GM12878 (cell line): ENCODE measurements at regions not wholly inside any gene's neighbourhood (a gene's known extent, or its start where the extent isn't known, plus 50 kb on each side); places are given as distances from the start of the nearest gene placed in this dataset.

Source experiments
- CREB1 ChIP-seq: IDR thresholded peaks from 2 replicates; pipeline ENCODE4 v1.6.1; 2012; ENCODE audit warnings: low read depth, mild to moderate bottlenecking, inconsistent platforms
- KDM1A ChIP-seq: fragments of 200-600 bp; sonication (generic); IDR thresholded peaks from 2 replicates; pipeline ENCODE4 v1.6.1; 2016; ENCODE audit warnings: borderline replicate concordance
- PAX8 ChIP-seq: fragments of 450-650 bp; IDR thresholded peaks from 2 replicates; pipeline ENCODE4 v1.6.1; 2017; ENCODE audit warnings: mild to moderate bottlenecking, moderate library complexity
- TF ChIP-seq, protein P1 (sequence below), 3 experiments: IDR thresholded peaks in 2 of 3; conservative IDR thresholded peaks in 1 of 3; 2 replicates each; pipeline ENCODE4 v1.5.1; 2011; ENCODE audit warnings: low read depth in 3 of 3, low read length in 3 of 3, mild to moderate bottlenecking in 3 of 3, control low read depth in 2 of 3, moderate library complexity in 2 of 3, inconsistent platforms in 1 of 3, mixed read lengths in 1 of 3; ENCODE audit not compliant: control insufficient read depth in 2 of 3, insufficient read depth in 1 of 3; ENCODE audit errors: extremely low read depth in 1 of 3
- TF ChIP-seq, protein P2 (sequence below): IDR thresholded peaks from 2 replicates; pipeline ENCODE4 v1.6.1; 2012; ENCODE audit warnings: low read depth, low read length, improper control_type of control experiment

DNA sequence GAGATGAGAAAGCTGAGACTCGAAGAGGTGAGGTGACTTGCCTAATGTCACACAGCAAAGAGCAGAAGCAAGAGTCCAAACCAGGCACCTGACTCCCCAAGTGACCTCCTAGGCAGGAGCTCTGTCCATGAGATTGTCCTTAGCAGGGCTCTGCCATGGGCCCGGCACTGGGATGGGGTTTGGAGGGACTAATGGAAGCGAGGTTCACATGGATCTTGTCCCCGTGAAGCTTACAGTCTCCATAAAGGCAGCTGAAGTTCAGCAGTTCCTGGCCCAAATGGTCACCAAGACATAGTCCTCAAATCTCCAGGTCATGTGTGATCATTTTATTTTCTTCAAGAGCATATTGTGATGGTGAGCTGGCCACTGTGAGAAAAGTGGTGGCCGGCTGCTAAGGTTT is 57.0 kb upstream of the AFF3 start:
- TF ChIP-seq CREB1 = no peak
- no peak for TF ChIP-seq PAX8
- TF ChIP-seq, protein P1, sequence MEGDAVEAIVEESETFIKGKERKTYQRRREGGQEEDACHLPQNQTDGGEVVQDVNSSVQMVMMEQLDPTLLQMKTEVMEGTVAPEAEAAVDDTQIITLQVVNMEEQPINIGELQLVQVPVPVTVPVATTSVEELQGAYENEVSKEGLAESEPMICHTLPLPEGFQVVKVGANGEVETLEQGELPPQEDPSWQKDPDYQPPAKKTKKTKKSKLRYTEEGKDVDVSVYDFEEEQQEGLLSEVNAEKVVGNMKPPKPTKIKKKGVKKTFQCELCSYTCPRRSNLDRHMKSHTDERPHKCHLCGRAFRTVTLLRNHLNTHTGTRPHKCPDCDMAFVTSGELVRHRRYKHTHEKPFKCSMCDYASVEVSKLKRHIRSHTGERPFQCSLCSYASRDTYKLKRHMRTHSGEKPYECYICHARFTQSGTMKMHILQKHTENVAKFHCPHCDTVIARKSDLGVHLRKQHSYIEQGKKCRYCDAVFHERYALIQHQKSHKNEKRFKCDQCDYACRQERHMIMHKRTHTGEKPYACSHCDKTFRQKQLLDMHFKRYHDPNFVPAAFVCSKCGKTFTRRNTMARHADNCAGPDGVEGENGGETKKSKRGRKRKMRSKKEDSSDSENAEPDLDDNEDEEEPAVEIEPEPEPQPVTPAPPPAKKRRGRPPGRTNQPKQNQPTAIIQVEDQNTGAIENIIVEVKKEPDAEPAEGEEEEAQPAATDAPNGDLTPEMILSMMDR (IDR thresholded peaks at IDR 0.05 in 2 of 3, conservative IDR thresholded peaks at IDR 0.05 in 1 of 3; ENCODE audit: control insufficient read depth in 2 of 3, extremely low read depth in 1 of 3, insufficient read depth in 1 of 3, low read depth in 3 of 3, low read length in 3 of 3) = no peak
- TF ChIP-seq KDM1A = no peak
- TF ChIP-seq, protein P2, sequence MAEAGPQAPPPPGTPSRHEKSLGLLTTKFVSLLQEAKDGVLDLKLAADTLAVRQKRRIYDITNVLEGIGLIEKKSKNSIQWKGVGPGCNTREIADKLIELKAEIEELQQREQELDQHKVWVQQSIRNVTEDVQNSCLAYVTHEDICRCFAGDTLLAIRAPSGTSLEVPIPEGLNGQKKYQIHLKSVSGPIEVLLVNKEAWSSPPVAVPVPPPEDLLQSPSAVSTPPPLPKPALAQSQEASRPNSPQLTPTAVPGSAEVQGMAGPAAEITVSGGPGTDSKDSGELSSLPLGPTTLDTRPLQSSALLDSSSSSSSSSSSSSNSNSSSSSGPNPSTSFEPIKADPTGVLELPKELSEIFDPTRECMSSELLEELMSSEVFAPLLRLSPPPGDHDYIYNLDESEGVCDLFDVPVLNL = no peak
